GM12878 (cell line): ENCODE measurements at regions not wholly inside any gene's neighbourhood (a gene's known extent, or its start where the extent isn't known, plus 50 kb on each side); places are given as distances from the start of the nearest gene placed in this dataset.

ENCODE experiments used
- CBFB ChIP-seq: IDR thresholded peaks from 2 replicates; pipeline ENCODE4 v1.6.1; 2016; ENCODE audit warnings: antibody characterized with exemption, low read depth
- CBX5 ChIP-seq: sonication (generic); IDR thresholded peaks from 2 replicates; pipeline ENCODE4 v1.6.1; 2016; ENCODE audit warnings: low read depth, moderate library complexity, mild to moderate bottlenecking, inconsistent platforms
- EGR1 ChIP-seq, 2 experiments: IDR thresholded peaks; 1 replicate in 1 of 2; 2 replicates in 1 of 2; pipeline ENCODE4 v1.6.1; 2011 to 2012; ENCODE audit warnings: low read depth in 2 of 2, low read length in 2 of 2, borderline replicate concordance in 1 of 2, mild to moderate bottlenecking in 1 of 2, moderate library complexity in 1 of 2
- FOXM1 ChIP-seq: IDR thresholded peaks from 2 replicates; pipeline ENCODE4 v1.6.1; 2012; ENCODE audit warnings: low read depth, mild to moderate bottlenecking, inconsistent platforms, low read length, moderate library complexity
- HDGF ChIP-seq: fragments of 450-650 bp; IDR thresholded peaks from 2 replicates; pipeline ENCODE4 v1.6.1; 2016; ENCODE audit warnings: antibody characterized with exemption
- IKZF1 ChIP-seq: fragments of 450-650 bp; conservative IDR thresholded peaks from 2 replicates; pipeline ENCODE4 v1.6.1; 2017; ENCODE audit warnings: antibody characterized with exemption, mild to moderate bottlenecking
- LARP7 ChIP-seq: fragments of 450-650 bp; IDR thresholded peaks from 2 replicates; pipeline ENCODE4 v1.6.1; 2017; ENCODE audit warnings: mild to moderate bottlenecking
- MTA2 ChIP-seq: fragments of 450-650 bp; IDR thresholded peaks from 2 replicates; pipeline ENCODE4 v1.6.1; 2016; ENCODE audit warnings: low read depth, mild to moderate bottlenecking, moderate library complexity
- MXI1 ChIP-seq: fragments of 150-350 bp; IDR thresholded peaks from 2 replicates; pipeline ENCODE4 v1.6.1; 2011; ENCODE audit warnings: low read depth, mild to moderate bottlenecking, inconsistent platforms, low read length, improper control_type of control experiment
- PAX5 ChIP-seq: IDR thresholded peaks from 2 replicates; pipeline ENCODE4 v1.6.1; 2011; ENCODE audit warnings: low read depth, low read length, borderline replicate concordance
- RCOR1 ChIP-seq: conservative IDR thresholded peaks from 2 replicates; pipeline ENCODE4 v1.6.1; 2012; ENCODE audit warnings: low read depth, low read length, improper control_type of control experiment
- SREBF1 ChIP-seq: IDR thresholded peaks from 2 replicates; pipeline ENCODE4 v1.6.1; 2012; ENCODE audit warnings: mild to moderate bottlenecking, low read length
- SUPT20H ChIP-seq: IDR thresholded peaks from 2 replicates; pipeline ENCODE4 v1.6.1; 2011; ENCODE audit warnings: low read depth, mild to moderate bottlenecking, low read length, moderate library complexity, borderline replicate concordance; ENCODE audit not compliant: control insufficient read depth
- YBX1 ChIP-seq: fragments of 450-650 bp; IDR thresholded peaks from 2 replicates; pipeline ENCODE4 v1.6.1; 2016; ENCODE audit warnings: antibody characterized with exemption
- ZBED1 ChIP-seq: IDR thresholded peaks from 2 replicates; pipeline ENCODE4 v1.6.1; 2016; ENCODE audit warnings: borderline replicate concordance
- ZNF274 ChIP-seq: IDR thresholded peaks from one replicate; pipeline ENCODE4 v1.8.0; 2011; ENCODE audit not compliant: insufficient read length, insufficient read depth
- TF ChIP-seq, protein P1 (sequence below): fragments of 450-650 bp; IDR thresholded peaks from 2 replicates; pipeline ENCODE4 v1.6.1; 2017; ENCODE audit warnings: mild to moderate bottlenecking
- TF ChIP-seq, protein P2 (sequence below): fragments of 450-650 bp; IDR thresholded peaks from 2 replicates; pipeline ENCODE4 v1.6.1; 2017; ENCODE audit warnings: antibody characterized with exemption, mild to moderate bottlenecking, moderate library complexity
- TF ChIP-seq, protein P3 (sequence below): fragments of 450-650 bp; IDR thresholded peaks from 2 replicates; pipeline ENCODE4 v1.6.1; 2018; ENCODE audit warnings: borderline replicate concordance, mild to moderate bottlenecking; ENCODE audit not compliant: partially characterized antibody
- TF ChIP-seq, protein P4 (sequence below): fragments of 450-650 bp; IDR thresholded peaks from 2 replicates; pipeline ENCODE4 v1.6.1; 2016; ENCODE audit warnings: mild to moderate bottlenecking
- TF ChIP-seq, protein P5 (sequence below): IDR thresholded peaks from 2 replicates; pipeline ENCODE4 v1.6.1; 2011; ENCODE audit warnings: low read depth, low read length, improper control_type of control experiment, borderline replicate concordance

DNA sequence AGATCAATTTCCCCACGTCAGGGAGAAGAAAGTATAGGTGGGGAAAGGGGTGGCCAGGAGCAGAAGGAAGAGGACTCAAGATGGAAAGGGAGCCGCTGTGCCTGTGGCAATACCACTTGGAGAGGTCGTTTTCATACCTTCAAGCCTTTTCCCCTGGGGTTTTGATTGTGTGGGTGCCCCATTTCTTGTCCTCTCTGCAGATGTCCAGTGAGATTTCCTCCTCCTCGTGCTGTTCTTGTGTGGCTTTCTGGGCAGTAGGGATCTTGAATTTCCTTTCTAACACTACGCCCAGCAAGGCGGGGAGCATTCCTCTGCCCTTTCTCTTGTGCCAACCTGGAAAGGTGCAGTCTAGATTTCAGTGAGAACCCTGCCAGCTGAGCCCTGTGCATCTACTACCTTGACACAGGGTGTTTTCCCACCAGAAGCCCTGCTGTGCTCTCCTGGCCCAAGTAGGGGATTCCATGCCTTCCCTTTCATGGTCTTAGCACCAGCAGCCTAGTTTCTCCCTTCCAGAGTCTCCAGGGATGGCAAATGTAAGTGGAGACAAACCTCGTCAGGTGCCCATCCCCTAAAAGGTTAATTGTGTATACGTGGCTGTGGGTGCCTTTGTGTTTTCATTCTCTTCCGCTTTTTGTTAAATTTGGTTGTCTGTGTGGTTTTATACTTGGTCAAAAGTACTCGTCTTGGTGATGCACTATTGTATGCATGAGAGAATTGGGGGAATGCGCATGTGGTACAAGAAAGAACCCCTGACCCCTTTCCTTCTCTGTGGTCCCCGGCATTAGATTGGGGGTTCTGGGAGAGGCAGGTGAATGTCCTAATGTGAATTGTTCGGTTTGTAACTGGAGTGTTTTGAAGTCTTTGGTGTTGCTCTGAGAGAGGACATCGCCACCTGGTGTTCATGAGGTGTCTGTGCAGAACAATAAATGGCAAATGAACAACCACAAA is 71.4 kb upstream of the MPEG1 start (continued):
- TF ChIP-seq EGR1 (IDR thresholded peaks at IDR 0.05; ENCODE audit: borderline replicate concordance in 1 of 2, low read depth in 2 of 2, low read length in 2 of 2), result no peak
- TF ChIP-seq ZNF274, result no peak
- TF ChIP-seq IKZF1, result peak; percentile 86
- TF ChIP-seq YBX1, result no peak
- peak; percentile 84 for TF ChIP-seq MTA2
- TF ChIP-seq ZBED1, result no peak
- TF ChIP-seq RCOR1, result no peak
- TF ChIP-seq, protein P1, sequence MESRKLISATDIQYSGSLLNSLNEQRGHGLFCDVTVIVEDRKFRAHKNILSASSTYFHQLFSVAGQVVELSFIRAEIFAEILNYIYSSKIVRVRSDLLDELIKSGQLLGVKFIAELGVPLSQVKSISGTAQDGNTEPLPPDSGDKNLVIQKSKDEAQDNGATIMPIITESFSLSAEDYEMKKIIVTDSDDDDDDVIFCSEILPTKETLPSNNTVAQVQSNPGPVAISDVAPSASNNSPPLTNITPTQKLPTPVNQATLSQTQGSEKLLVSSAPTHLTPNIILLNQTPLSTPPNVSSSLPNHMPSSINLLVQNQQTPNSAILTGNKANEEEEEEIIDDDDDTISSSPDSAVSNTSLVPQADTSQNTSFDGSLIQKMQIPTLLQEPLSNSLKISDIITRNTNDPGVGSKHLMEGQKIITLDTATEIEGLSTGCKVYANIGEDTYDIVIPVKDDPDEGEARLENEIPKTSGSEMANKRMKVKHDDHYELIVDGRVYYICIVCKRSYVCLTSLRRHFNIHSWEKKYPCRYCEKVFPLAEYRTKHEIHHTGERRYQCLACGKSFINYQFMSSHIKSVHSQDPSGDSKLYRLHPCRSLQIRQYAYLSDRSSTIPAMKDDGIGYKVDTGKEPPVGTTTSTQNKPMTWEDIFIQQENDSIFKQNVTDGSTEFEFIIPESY, result no peak
- TF ChIP-seq, protein P2, sequence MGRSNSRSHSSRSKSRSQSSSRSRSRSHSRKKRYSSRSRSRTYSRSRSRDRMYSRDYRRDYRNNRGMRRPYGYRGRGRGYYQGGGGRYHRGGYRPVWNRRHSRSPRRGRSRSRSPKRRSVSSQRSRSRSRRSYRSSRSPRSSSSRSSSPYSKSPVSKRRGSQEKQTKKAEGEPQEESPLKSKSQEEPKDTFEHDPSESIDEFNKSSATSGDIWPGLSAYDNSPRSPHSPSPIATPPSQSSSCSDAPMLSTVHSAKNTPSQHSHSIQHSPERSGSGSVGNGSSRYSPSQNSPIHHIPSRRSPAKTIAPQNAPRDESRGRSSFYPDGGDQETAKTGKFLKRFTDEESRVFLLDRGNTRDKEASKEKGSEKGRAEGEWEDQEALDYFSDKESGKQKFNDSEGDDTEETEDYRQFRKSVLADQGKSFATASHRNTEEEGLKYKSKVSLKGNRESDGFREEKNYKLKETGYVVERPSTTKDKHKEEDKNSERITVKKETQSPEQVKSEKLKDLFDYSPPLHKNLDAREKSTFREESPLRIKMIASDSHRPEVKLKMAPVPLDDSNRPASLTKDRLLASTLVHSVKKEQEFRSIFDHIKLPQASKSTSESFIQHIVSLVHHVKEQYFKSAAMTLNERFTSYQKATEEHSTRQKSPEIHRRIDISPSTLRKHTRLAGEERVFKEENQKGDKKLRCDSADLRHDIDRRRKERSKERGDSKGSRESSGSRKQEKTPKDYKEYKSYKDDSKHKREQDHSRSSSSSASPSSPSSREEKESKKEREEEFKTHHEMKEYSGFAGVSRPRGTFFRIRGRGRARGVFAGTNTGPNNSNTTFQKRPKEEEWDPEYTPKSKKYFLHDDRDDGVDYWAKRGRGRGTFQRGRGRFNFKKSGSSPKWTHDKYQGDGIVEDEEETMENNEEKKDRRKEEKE, result no peak
- TF ChIP-seq SREBF1, result no peak
- no peak for TF ChIP-seq HDGF
- TF ChIP-seq MXI1, result no peak
- no peak for TF ChIP-seq LARP7
- no peak for TF ChIP-seq SUPT20H
- TF ChIP-seq FOXM1, result peak; percentile 81; the same call in 1 of the 2 replicates
- no peak for TF ChIP-seq CBFB
- peak; percentile 42; the same call in 1 of the 2 replicates for TF ChIP-seq CBX5
- TF ChIP-seq, protein P3, sequence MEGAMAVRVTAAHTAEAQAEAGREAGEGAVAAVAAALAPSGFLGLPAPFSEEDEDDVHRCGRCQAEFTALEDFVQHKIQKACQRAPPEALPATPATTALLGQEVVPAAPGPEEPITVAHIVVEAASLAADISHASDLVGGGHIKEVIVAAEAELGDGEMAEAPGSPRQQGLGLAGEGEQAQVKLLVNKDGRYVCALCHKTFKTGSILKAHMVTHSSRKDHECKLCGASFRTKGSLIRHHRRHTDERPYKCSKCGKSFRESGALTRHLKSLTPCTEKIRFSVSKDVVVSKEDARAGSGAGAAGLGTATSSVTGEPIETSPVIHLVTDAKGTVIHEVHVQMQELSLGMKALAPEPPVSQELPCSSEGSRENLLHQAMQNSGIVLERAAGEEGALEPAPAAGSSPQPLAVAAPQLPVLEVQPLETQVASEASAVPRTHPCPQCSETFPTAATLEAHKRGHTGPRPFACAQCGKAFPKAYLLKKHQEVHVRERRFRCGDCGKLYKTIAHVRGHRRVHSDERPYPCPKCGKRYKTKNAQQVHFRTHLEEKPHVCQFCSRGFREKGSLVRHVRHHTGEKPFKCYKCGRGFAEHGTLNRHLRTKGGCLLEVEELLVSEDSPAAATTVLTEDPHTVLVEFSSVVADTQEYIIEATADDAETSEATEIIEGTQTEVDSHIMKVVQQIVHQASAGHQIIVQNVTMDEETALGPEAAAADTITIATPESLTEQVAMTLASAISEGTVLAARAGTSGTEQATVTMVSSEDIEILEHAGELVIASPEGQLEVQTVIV, result no peak
- TF ChIP-seq, protein P4, sequence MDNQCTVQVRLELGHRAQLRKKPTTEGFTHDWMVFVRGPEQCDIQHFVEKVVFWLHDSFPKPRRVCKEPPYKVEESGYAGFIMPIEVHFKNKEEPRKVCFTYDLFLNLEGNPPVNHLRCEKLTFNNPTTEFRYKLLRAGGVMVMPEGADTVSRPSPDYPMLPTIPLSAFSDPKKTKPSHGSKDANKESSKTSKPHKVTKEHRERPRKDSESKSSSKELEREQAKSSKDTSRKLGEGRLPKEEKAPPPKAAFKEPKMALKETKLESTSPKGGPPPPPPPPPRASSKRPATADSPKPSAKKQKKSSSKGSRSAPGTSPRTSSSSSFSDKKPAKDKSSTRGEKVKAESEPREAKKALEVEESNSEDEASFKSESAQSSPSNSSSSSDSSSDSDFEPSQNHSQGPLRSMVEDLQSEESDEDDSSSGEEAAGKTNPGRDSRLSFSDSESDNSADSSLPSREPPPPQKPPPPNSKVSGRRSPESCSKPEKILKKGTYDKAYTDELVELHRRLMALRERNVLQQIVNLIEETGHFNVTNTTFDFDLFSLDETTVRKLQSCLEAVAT, result peak; percentile 85
- TF ChIP-seq, protein P5, sequence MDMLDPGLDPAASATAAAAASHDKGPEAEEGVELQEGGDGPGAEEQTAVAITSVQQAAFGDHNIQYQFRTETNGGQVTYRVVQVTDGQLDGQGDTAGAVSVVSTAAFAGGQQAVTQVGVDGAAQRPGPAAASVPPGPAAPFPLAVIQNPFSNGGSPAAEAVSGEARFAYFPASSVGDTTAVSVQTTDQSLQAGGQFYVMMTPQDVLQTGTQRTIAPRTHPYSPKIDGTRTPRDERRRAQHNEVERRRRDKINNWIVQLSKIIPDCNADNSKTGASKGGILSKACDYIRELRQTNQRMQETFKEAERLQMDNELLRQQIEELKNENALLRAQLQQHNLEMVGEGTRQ, result no peak
- peak; percentile 69; the same call in 1 of the 2 replicates for TF ChIP-seq PAX5
